ENCODE measurements at regions not wholly inside any gene's neighbourhood (a gene's known extent, or its start where the extent isn't known, plus 50 kb on each side); places are given as distances from the start of the nearest gene placed in this dataset.

GRCh38 chr2:11090187-11090586, 65.1 kb upstream of the SLC66A3 start:
- Histone ChIP-seq H3K4me3 (ENCODE audit: low read length in 3 of 3) (no peak overlapping the region), H3K9me3 (ENCODE audit: control insufficient read depth in 2 of 3, insufficient read depth in 1 of 3, low read length in 3 of 3) (no peaks in the 10 kb centered on the region), H3K4me1 (ENCODE audit: control insufficient read depth in 2 of 3, insufficient read depth in 2 of 3, low read depth in 1 of 3, low read length in 3 of 3) (no peaks in the 10 kb centered on the region), H3K36me3 (ENCODE audit: control insufficient read depth in 2 of 3, insufficient read depth in 3 of 3, low read length in 3 of 3) (no peaks in the 10 kb centered on the region), H3K9ac (ENCODE audit: low read length in 3 of 3) (no peak overlapping the region), H3K27ac (ENCODE audit: low read depth in 2 of 2, low read length in 2 of 2) (no peak overlapping the region), H3K27me3 (ENCODE audit: control insufficient read depth, insufficient read depth, low read length) (no peaks in the 10 kb centered on the region)
- FAIRE-seq (no peak), DNase-seq (peak in 1 of 5 donors; percentile 5)
- TF ChIP-seq CTCF (IDR thresholded peaks at IDR 0.05; ENCODE audit: borderline replicate concordance, extremely low read depth, insufficient read depth), result no peak
- intact Hi-C loops (cut with DNase I), result no loop called here

GRCh38 chr2:11092701-11093335, 62.4 kb upstream of the SLC66A3 start:
- H3K4me3 ChIP-seq (ENCODE audit: low read length in 3 of 3), result no peak overlapping the region
- no peaks in the 10 kb centered on the region for H3K9me3 ChIP-seq (ENCODE audit: control insufficient read depth in 2 of 3, insufficient read depth in 1 of 3, low read length in 3 of 3)
- no peak for DNase-seq
- FAIRE-seq, result no peak
- no peaks in the 10 kb centered on the region for H3K36me3 ChIP-seq (ENCODE audit: control insufficient read depth in 2 of 3, insufficient read depth in 3 of 3, low read length in 3 of 3)
- intact Hi-C loops (cut with DNase I), result no loop called here
- no peaks in the 10 kb centered on the region for H3K4me1 ChIP-seq (ENCODE audit: control insufficient read depth in 2 of 3, insufficient read depth in 2 of 3, low read depth in 1 of 3, low read length in 3 of 3)
- H3K27ac ChIP-seq (ENCODE audit: low read depth in 2 of 2, low read length in 2 of 2), result no peak overlapping the region
- no peaks in the 10 kb centered on the region for H3K27me3 ChIP-seq (ENCODE audit: control insufficient read depth, insufficient read depth, low read length)
- H3K9ac ChIP-seq (ENCODE audit: low read length in 3 of 3), result no peak overlapping the region
- no peak for TF ChIP-seq CTCF (IDR thresholded peaks at IDR 0.05; ENCODE audit: borderline replicate concordance, extremely low read depth, insufficient read depth)

GRCh38 chr2:11093467-11093866, 61.8 kb upstream of the SLC66A3 start:
- no peaks in the 10 kb centered on the region for H3K36me3 ChIP-seq (ENCODE audit: control insufficient read depth in 2 of 3, insufficient read depth in 3 of 3, low read length in 3 of 3)
- H3K27ac ChIP-seq (ENCODE audit: low read depth in 2 of 2, low read length in 2 of 2), result no peak overlapping the region
- no peak overlapping the region for H3K4me3 ChIP-seq (ENCODE audit: low read length in 3 of 3)
- DNase-seq (peak in 1 of 5 donors; percentile 11), FAIRE-seq (no peak)
- H3K27me3 ChIP-seq (ENCODE audit: control insufficient read depth, insufficient read depth, low read length), result no peaks in the 10 kb centered on the region
- no peaks in the 10 kb centered on the region for H3K9me3 ChIP-seq (ENCODE audit: control insufficient read depth in 2 of 3, insufficient read depth in 1 of 3, low read length in 3 of 3)
- intact Hi-C loops (cut with DNase I), result no loop called here
- no peak for TF ChIP-seq CTCF (IDR thresholded peaks at IDR 0.05; ENCODE audit: borderline replicate concordance, extremely low read depth, insufficient read depth)
- H3K9ac ChIP-seq (ENCODE audit: low read length in 3 of 3), result no peak overlapping the region
- H3K4me1 ChIP-seq (ENCODE audit: control insufficient read depth in 2 of 3, insufficient read depth in 2 of 3, low read depth in 1 of 3, low read length in 3 of 3), result no peaks in the 10 kb centered on the region
